PC-3 (cell line): ENCODE measurements at regions not wholly inside any gene's neighbourhood (a gene's known extent, or its start where the extent isn't known, plus 50 kb on each side); places are given as distances from the start of the nearest gene placed in this dataset.

Experiments used
- ATAC-seq: fragments of 200-7000 bp; cut with Tn5 transposase; 2 replicates; pipeline ENCODE4 v1.9.1; 2020; ENCODE audit warnings: mild to moderate bottlenecking, moderate library complexity
- BruUV-seq: library from RNA; stranded (reverse); fragments of 400-500 nt; replicated peaks from 2 replicates; lab custom pipeline; 2021; lab: Mats Ljungman, UMichigan
- CTCF ChIA-PET: fragments of 300-600 bp; sonication (Branson Sonifier 250); formaldehyde crosslinking; loops from one replicate; lab custom pipeline; 2022; ENCODE audit warnings: antibody characterized with exemption; lab: Charles Lee
- POLR2A ChIA-PET: fragments of 300-600 bp; sonication (Branson Sonifier 250); formaldehyde crosslinking; loops from one replicate; lab custom pipeline; 2022; ENCODE audit warnings: antibody characterized with exemption; ENCODE audit not compliant: unreplicated experiment; lab: Charles Lee
- DNase-seq: peaks from one replicate; pipeline ENCODE4 v3.0.0-alpha.2; 2015
- H2AFZ ChIP-seq: fragments of 300-600 bp; sonication (generic); 2 replicates; pipeline ENCODE4 v1.6.0; 2016; ENCODE audit warnings: antibody characterized with exemption, low read length
- H3F3A ChIP-seq: fragments of 300-600 bp; sonication (generic); one replicate; pipeline ENCODE4 v1.6.0; 2017; ENCODE audit warnings: antibody characterized with exemption, low read length, control low read depth, mild to moderate bottlenecking; ENCODE audit not compliant: unreplicated experiment
- H3K27ac ChIP-seq: fragments of 300-600 bp; sonication (generic); 2 replicates; pipeline ENCODE4 v1.5.1; 2016; ENCODE audit warnings: mild to moderate bottlenecking, low read length
- H3K27me3 ChIP-seq: fragments of 300-600 bp; sonication (generic); 2 replicates; pipeline ENCODE4 v1.6.1; 2016; ENCODE audit warnings: low read length, mixed read lengths
- H3K36me3 ChIP-seq: fragments of 300-600 bp; sonication (generic); 2 replicates; pipeline ENCODE4 v1.6.1; 2016; ENCODE audit warnings: low read depth, mixed run types, low read length, mixed read lengths
- H3K4me1 ChIP-seq: fragments of 300-600 bp; sonication (generic); 2 replicates; pipeline ENCODE4 v1.5.1; 2016; ENCODE audit warnings: low read length; ENCODE audit not compliant: insufficient read depth
- H3K4me2 ChIP-seq: fragments of 300-600 bp; sonication (generic); 2 replicates; pipeline ENCODE4 v1.6.0; 2016; ENCODE audit warnings: low read length
- H3K4me3 ChIP-seq: fragments of 300-600 bp; sonication (generic); 2 replicates; pipeline ENCODE4 v1.5.1; 2016; ENCODE audit warnings: mild to moderate bottlenecking, low read length, mixed read lengths
- H3K79me2 ChIP-seq: fragments of 300-600 bp; sonication (generic); 2 replicates; pipeline ENCODE4 v1.6.1; 2017; ENCODE audit warnings: low read length, mixed read lengths
- H3K9ac ChIP-seq: fragments of 300-600 bp; sonication (generic); 2 replicates; pipeline ENCODE4 v1.6.0; 2016; ENCODE audit warnings: mild to moderate bottlenecking, low read length
- H3K9me2 ChIP-seq: fragments of 300-600 bp; sonication (generic); replicated peaks from 2 replicates; pipeline ENCODE4 v1.6.1; 2016; ENCODE audit warnings: mixed run types, low read length, mixed read lengths
- H3K9me3 ChIP-seq: fragments of 300-600 bp; sonication (generic); 2 replicates; pipeline ENCODE4 v1.6.1; 2016; ENCODE audit warnings: low read length, mixed read lengths
- H4K20me1 ChIP-seq: fragments of 300-600 bp; sonication (generic); 2 replicates; pipeline ENCODE4 v1.6.1; 2016; ENCODE audit warnings: low read length, mixed read lengths
- CTCF ChIP-seq: fragments of 300-600 bp; sonication (generic); conservative IDR thresholded peaks from 2 replicates; pipeline ENCODE4 v1.5.1; 2017; ENCODE audit warnings: antibody characterized with exemption, low read depth, mild to moderate bottlenecking, low read length
- EZH2 ChIP-seq: fragments of 300-600 bp; sonication (generic); IDR thresholded peaks from one replicate; pipeline ENCODE4 v1.6.1; 2017; ENCODE audit warnings: antibody characterized with exemption, mild to moderate bottlenecking, low read length; ENCODE audit not compliant: unreplicated experiment
- EZH2phosphoT487 ChIP-seq: fragments of 300-600 bp; sonication (generic); IDR thresholded peaks from 2 replicates; pipeline ENCODE4 v1.6.1; 2018; ENCODE audit warnings: mild to moderate bottlenecking, antibody characterized with exemption, low read length, borderline replicate concordance
- intact Hi-C: fragments of 100-400 bp; cut with micrococcal nuclease; formaldehyde crosslinking; loops from 2 replicates; pipeline ENCODE4 v1.9.0; 2023

GRCh38 chr1:164064501-164064900 lies 494.5 kb upstream of the PBX1 start:
- no peak for TF ChIP-seq CTCF
- TF ChIP-seq EZH2phosphoT487: no peak
- TF ChIP-seq EZH2: no peak
- no peaks in the 10 kb centered on the region for H3F3A ChIP-seq
- no peak for ATAC-seq
- no peak for DNase-seq
- H3K4me3 ChIP-seq: no peak overlapping the region
- intact Hi-C loops: no loop called here
- no peaks in the 10 kb centered on the region for H4K20me1 ChIP-seq
- BruUV-seq: no TSS peak
- H3K27me3 ChIP-seq: no peaks in the 10 kb centered on the region
- H3K9ac ChIP-seq: no peak overlapping the region
- H3K4me2 ChIP-seq: no peak overlapping the region
- H3K27ac ChIP-seq: no peak overlapping the region
- no peak overlapping the region for H2AFZ ChIP-seq
- POLR2A ChIA-PET: no interaction called here
- no peaks in the 10 kb centered on the region for H3K36me3 ChIP-seq
- 0 out of 2 replicates have a peak, but pooled peaks cover 6% of the 10 kb centered on the region for H3K9me3 ChIP-seq
- H3K4me1 ChIP-seq: no peaks in the 10 kb centered on the region
- no peaks in the 10 kb centered on the region for H3K9me2 ChIP-seq
- H3K79me2 ChIP-seq: no peaks in the 10 kb centered on the region
- CTCF ChIA-PET: no interaction called here

DNA sequence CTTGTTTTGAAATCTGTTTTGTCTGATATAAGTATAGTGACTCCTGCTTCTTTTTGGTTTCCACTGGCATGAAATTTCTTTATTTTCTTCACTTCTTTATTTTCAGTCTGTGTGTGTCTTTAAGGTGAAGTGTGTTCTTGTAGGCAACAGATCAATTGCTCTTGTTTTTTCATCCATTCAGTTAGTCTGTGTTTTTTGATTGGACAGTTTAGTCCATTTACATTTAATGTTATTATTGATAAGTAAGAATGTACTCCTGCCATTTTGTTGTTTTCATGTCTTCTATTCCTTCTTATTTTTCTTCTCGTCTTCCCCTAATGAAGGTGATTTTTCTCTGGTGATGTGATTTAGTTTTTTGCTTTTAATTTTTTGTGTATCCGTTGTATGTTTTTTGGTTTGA lies 487.7 kb upstream of the PBX1 start:
- Histone ChIP-seq H3K9me2 (no peaks in the 10 kb centered on the region), H4K20me1 (no peaks in the 10 kb centered on the region), H3K27ac (no peak overlapping the region), H3K9me3 (peaks cover 14% of the 10 kb centered on the region; the same call in 1 of the 2 replicates), H3F3A (no peaks in the 10 kb centered on the region), H2AFZ (no peak overlapping the region), H3K4me2 (no peak overlapping the region), H3K4me3 (no peak overlapping the region), H3K79me2 (no peaks in the 10 kb centered on the region), H3K9ac (no peak overlapping the region), H3K27me3 (no peaks in the 10 kb centered on the region), H3K4me1 (no peaks in the 10 kb centered on the region), H3K36me3 (no peaks in the 10 kb centered on the region)
- ATAC-seq: no peak
- ChIA-PET POLR2A (no interaction called here), CTCF (no interaction called here)
- BruUV-seq: no TSS peak
- DNase-seq: no peak
- intact Hi-C loops: no loop called here
- TF ChIP-seq CTCF (no peak), EZH2 (no peak), EZH2phosphoT487 (no peak)

DNA sequence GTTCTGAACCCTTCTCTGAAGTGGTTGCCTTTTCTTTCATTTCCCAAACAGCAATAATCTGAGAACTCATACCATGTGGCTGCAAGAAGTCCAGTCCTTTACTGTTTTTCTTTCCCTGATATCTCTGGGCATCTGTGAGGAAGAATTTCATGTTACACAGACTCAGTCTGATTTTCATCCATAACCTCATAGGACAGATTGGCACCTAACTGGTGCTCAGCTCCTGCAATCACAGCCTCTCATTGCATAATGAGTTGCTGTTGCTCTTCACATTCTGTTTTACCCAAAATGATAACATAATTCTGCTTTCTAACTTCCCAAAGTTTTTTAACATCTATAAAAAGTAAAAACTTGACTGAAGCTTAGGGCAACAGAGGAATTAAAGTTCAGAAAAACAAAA lies 472.2 kb upstream of the PBX1 start:
- intact Hi-C loops: no loop called here
- TF ChIP-seq EZH2phosphoT487 (no peak), CTCF (no peak), EZH2 (no peak)

More for the DNA sequence above, 472.2 kb upstream of the PBX1 start:
- no peak overlapping the region for H3K27ac ChIP-seq
- H3K79me2 ChIP-seq: no peaks in the 10 kb centered on the region
- POLR2A ChIA-PET: no interaction called here
- H4K20me1 ChIP-seq: no peaks in the 10 kb centered on the region
- H3K27me3 ChIP-seq: no peaks in the 10 kb centered on the region
- H3K4me1 ChIP-seq: no peaks in the 10 kb centered on the region
- DNase-seq (no peak), ATAC-seq (no peak)
- BruUV-seq: no TSS peak
- H2AFZ ChIP-seq: no peak overlapping the region
- H3K9ac ChIP-seq: no peak overlapping the region
- H3K9me3 ChIP-seq: 0 out of 2 replicates have a peak, but pooled peaks cover 11% of the 10 kb centered on the region
- no peaks in the 10 kb centered on the region for H3K36me3 ChIP-seq
- no peaks in the 10 kb centered on the region for H3K9me2 ChIP-seq
- H3F3A ChIP-seq: no peaks in the 10 kb centered on the region
- no peak overlapping the region for H3K4me2 ChIP-seq
- no peak overlapping the region for H3K4me3 ChIP-seq
- CTCF ChIA-PET: no interaction called here
